ENCODE measurements at regions not wholly inside any gene's neighbourhood (a gene's known extent, or its start where the extent isn't known, plus 50 kb on each side); places are given as distances from the start of the nearest gene placed in this dataset.

DNA sequence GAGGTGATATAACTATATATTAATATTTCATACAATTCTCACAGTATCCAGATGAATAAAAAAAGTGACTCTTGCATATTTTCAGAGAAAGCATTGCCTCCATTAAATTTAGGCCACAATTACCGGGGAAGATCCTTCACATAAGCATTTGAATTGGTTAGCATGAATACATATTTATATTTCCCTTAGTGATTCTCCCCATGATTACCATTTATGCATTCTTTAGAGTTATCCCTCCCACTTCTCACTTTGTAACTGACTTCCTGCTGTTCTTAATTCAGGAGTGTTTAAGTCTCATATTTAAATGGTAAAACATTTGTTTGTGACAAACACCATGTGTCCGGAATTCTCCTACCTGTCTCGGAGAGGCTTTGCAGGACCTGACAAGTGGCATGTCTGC lies 523.4 kb downstream of the CCDC85A start:
- no peaks in the 10 kb centered on the region for H3K9me3 ChIP-seq
- intact Hi-C loops (cut with micrococcal nuclease; ENCODE audit: unreplicated experiment) = no loop called here
- DNase-seq = no peak
- ChIA-PET POLR2A (no interaction called here), CTCF (no interaction called here)
- no peaks in the 10 kb centered on the region for H3K36me3 ChIP-seq (ENCODE audit: control insufficient read depth, insufficient read depth, low read length)
- TF ChIP-seq, protein P1, sequence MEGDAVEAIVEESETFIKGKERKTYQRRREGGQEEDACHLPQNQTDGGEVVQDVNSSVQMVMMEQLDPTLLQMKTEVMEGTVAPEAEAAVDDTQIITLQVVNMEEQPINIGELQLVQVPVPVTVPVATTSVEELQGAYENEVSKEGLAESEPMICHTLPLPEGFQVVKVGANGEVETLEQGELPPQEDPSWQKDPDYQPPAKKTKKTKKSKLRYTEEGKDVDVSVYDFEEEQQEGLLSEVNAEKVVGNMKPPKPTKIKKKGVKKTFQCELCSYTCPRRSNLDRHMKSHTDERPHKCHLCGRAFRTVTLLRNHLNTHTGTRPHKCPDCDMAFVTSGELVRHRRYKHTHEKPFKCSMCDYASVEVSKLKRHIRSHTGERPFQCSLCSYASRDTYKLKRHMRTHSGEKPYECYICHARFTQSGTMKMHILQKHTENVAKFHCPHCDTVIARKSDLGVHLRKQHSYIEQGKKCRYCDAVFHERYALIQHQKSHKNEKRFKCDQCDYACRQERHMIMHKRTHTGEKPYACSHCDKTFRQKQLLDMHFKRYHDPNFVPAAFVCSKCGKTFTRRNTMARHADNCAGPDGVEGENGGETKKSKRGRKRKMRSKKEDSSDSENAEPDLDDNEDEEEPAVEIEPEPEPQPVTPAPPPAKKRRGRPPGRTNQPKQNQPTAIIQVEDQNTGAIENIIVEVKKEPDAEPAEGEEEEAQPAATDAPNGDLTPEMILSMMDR (IDR thresholded peaks at IDR 0.05; ENCODE audit: insufficient read depth in 1 of 2, low read depth in 1 of 2, low read length in 1 of 2, severe bottlenecking in 1 of 2, unreplicated experiment in 1 of 2) = no peak
- Mint-ChIP-seq H3K4me1 (ENCODE audit: low read depth, unreplicated experiment) (no peaks in the 10 kb centered on the region), H3K36me3 (ENCODE audit: insufficient read depth, unreplicated experiment) (no peaks in the 10 kb centered on the region), H3K4me3 (ENCODE audit: unreplicated experiment) (no peak overlapping the region), H3K9me3 (ENCODE audit: unreplicated experiment) (no peaks in the 10 kb centered on the region), H3K27ac (ENCODE audit: unreplicated experiment) (no peak overlapping the region), H3K27me3 (ENCODE audit: insufficient read depth, unreplicated experiment) (no peaks in the 10 kb centered on the region)
- H3K4me3 ChIP-seq (ENCODE audit: low read depth, low read length) = no peak overlapping the region
- H3K4me1 ChIP-seq = no peaks in the 10 kb centered on the region
- BruUV-seq (replicated peaks) = no TSS peak
- H3K27me3 ChIP-seq (replicated peaks; ENCODE audit: control insufficient read depth, insufficient read depth, low read length) = no peaks in the 10 kb centered on the region; the same call in 1 of the 2 replicates

DNA sequence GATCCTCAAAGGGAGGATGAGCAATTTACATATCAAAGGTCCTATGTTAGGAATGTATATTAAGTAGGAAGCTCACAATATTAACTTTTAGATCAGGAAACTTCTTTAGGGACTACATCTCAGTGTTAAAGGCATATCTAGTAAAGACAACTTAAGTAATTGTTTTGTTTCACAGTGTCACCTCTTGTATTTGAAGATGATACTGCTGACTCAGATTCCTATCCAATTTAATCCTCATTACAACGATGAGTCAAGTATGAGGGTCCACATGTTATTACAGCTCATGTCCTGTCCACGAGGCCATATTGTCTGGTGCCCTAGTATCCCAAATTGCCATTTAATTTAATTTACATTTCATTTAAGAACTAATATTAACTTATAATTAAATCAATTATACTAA lies 523.9 kb downstream of the CCDC85A start:
- no peak overlapping the region for H3K4me3 ChIP-seq (ENCODE audit: low read depth, low read length)
- no peaks in the 10 kb centered on the region for H3K9me3 ChIP-seq
- Mint-ChIP-seq H3K27me3 (ENCODE audit: insufficient read depth, unreplicated experiment) (no peaks in the 10 kb centered on the region), H3K9me3 (ENCODE audit: unreplicated experiment) (no peaks in the 10 kb centered on the region), H3K27ac (ENCODE audit: unreplicated experiment) (no peak overlapping the region), H3K4me1 (ENCODE audit: low read depth, unreplicated experiment) (no peaks in the 10 kb centered on the region), H3K4me3 (ENCODE audit: unreplicated experiment) (no peak overlapping the region), H3K36me3 (ENCODE audit: insufficient read depth, unreplicated experiment) (no peaks in the 10 kb centered on the region)
- CTCF ChIA-PET = no interaction called here
- no peaks in the 10 kb centered on the region for H3K4me1 ChIP-seq
- POLR2A ChIA-PET = no interaction called here
- no peak for DNase-seq
- H3K36me3 ChIP-seq (ENCODE audit: control insufficient read depth, insufficient read depth, low read length) = no peaks in the 10 kb centered on the region
- TF ChIP-seq, protein P1 (IDR thresholded peaks at IDR 0.05; ENCODE audit: insufficient read depth in 1 of 2, low read depth in 1 of 2, low read length in 1 of 2, severe bottlenecking in 1 of 2, unreplicated experiment in 1 of 2) = no peak
- no peaks in the 10 kb centered on the region; the same call in 1 of the 2 replicates for H3K27me3 ChIP-seq (replicated peaks; ENCODE audit: control insufficient read depth, insufficient read depth, low read length)
- BruUV-seq (replicated peaks) = no TSS peak
- intact Hi-C loops (cut with micrococcal nuclease; ENCODE audit: unreplicated experiment) = no loop called here

DNA sequence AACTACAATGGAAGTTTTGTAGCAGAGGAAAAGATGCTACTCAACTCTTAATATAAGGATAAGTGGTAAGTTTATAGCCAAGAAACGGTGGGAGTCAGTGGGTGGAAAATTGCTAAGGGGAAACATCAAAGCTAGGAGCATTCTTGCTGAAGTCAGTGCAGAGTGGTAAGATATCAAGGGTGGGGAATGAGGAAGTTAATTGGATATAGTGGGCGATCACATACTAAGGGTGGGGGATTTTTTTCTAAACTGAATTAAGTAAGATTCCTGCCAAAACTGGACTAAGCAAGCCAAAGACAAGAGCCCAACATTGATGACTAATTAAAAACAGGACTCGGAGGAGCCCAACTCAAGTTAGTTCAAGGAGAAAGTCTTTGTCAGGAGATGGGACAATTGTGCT lies 525.4 kb downstream of the CCDC85A start:
- no peaks in the 10 kb centered on the region for H3K4me1 ChIP-seq
- Mint-ChIP-seq H3K4me1 (ENCODE audit: low read depth, unreplicated experiment) (no peaks in the 10 kb centered on the region), H3K27ac (ENCODE audit: unreplicated experiment) (no peak overlapping the region), H3K36me3 (ENCODE audit: insufficient read depth, unreplicated experiment) (no peaks in the 10 kb centered on the region), H3K4me3 (ENCODE audit: unreplicated experiment) (no peak overlapping the region), H3K9me3 (ENCODE audit: unreplicated experiment) (no peaks in the 10 kb centered on the region), H3K27me3 (ENCODE audit: insufficient read depth, unreplicated experiment) (no peaks in the 10 kb centered on the region)
- no peak for DNase-seq
- POLR2A ChIA-PET = no interaction called here
- no TSS peak for BruUV-seq (replicated peaks)
- CTCF ChIA-PET = no interaction called here
- no peaks in the 10 kb centered on the region; the same call in 1 of the 2 replicates for H3K27me3 ChIP-seq (replicated peaks; ENCODE audit: control insufficient read depth, insufficient read depth, low read length)
- H3K36me3 ChIP-seq (ENCODE audit: control insufficient read depth, insufficient read depth, low read length) = no peaks in the 10 kb centered on the region
- no peak overlapping the region for H3K4me3 ChIP-seq (ENCODE audit: low read depth, low read length)
- H3K9me3 ChIP-seq = no peaks in the 10 kb centered on the region
- TF ChIP-seq, protein P1 (IDR thresholded peaks at IDR 0.05; ENCODE audit: insufficient read depth in 1 of 2, low read depth in 1 of 2, low read length in 1 of 2, severe bottlenecking in 1 of 2, unreplicated experiment in 1 of 2) = no peak
- intact Hi-C loops (cut with micrococcal nuclease; ENCODE audit: unreplicated experiment) = no loop called here

Data from Caco-2 (cell line).